H1 (cell line): ENCODE measurements at regions not wholly inside any gene's neighbourhood (a gene's known extent, or its start where the extent isn't known, plus 50 kb on each side); places are given as distances from the start of the nearest gene placed in this dataset.

ENCODE experiments used
- ATF3 ChIP-seq: IDR thresholded peaks from 2 replicates; pipeline ENCODE4 v1.6.1; 2011; ENCODE audit warnings: low read depth, mild to moderate bottlenecking, low read length; ENCODE audit not compliant: insufficient read depth
- BCL11A ChIP-seq, 2 experiments: IDR thresholded peaks; one replicate each; pipeline ENCODE4 v1.6.1; 2011; ENCODE audit warnings: low read depth in 2 of 2, low read length in 2 of 2, mild to moderate bottlenecking in 2 of 2
- CBX5 ChIP-seq: fragments of 300-800, 300-1000 bp; sonication (generic); IDR thresholded peaks from 2 replicates; pipeline ENCODE4 v1.7.1; 2016; ENCODE audit warnings: antibody characterized with exemption, low read length, low read depth
- CBX8 ChIP-seq: fragments of 300-800, 300-1000 bp; sonication (generic); IDR thresholded peaks from 2 replicates; pipeline ENCODE4 v1.7.1; 2016; ENCODE audit warnings: low read depth, low read length, borderline replicate concordance
- CHD2 ChIP-seq: IDR thresholded peaks from 2 replicates; pipeline ENCODE4 v1.6.1; 2012; ENCODE audit warnings: low read length, improper control_type of control experiment
- CHD7 ChIP-seq: fragments of 300-600 bp; sonication (generic); IDR thresholded peaks from 2 replicates; pipeline ENCODE4 v1.7.1; 2012; ENCODE audit warnings: low read length, moderate library complexity, mild to moderate bottlenecking, inconsistent platforms; ENCODE audit not compliant: insufficient replicate concordance
- EGR1 ChIP-seq: IDR thresholded peaks from 2 replicates; pipeline ENCODE4 v1.6.1; 2011; ENCODE audit warnings: low read depth, low read length, borderline replicate concordance
- EZH2 ChIP-seq: fragments of 200-600 bp; sonication (generic); IDR thresholded peaks from 2 replicates; pipeline ENCODE4 v1.7.1; 2012; ENCODE audit warnings: low read depth, mild to moderate bottlenecking, moderate library complexity, low read length, inconsistent platforms; ENCODE audit not compliant: severe bottlenecking
- GABPA ChIP-seq: IDR thresholded peaks from 2 replicates; pipeline ENCODE4 v1.6.1; 2011; ENCODE audit warnings: mild to moderate bottlenecking, low read length, moderate library complexity, borderline replicate concordance; ENCODE audit not compliant: insufficient read depth
- POU5F1 ChIP-seq: IDR thresholded peaks from 2 replicates; pipeline ENCODE4 v1.6.1; 2011; ENCODE audit warnings: low read depth, mild to moderate bottlenecking, low read length, moderate library complexity
- SP4 ChIP-seq: IDR thresholded peaks from 2 replicates; pipeline ENCODE4 v1.6.1; 2012; ENCODE audit warnings: low read length, inconsistent platforms
- TCF12 ChIP-seq: IDR thresholded peaks from 2 replicates; pipeline ENCODE4 v1.6.1; 2011; ENCODE audit warnings: low read depth, mild to moderate bottlenecking, low read length

- no peak for TF ChIP-seq CHD7
- TF ChIP-seq EGR1 = no peak
- TF ChIP-seq TCF12 = no peak
- no peak for TF ChIP-seq CHD2
- TF ChIP-seq SP4 = no peak
- TF ChIP-seq BCL11A (IDR thresholded peaks at IDR 0.05; ENCODE audit: low read depth in 2 of 2, low read length in 2 of 2) = no peak
- TF ChIP-seq ATF3 = no peak
- no peak for TF ChIP-seq GABPA
- TF ChIP-seq CBX5 = no peak
- no peak for TF ChIP-seq CBX8
- TF ChIP-seq POU5F1 = no peak
- TF ChIP-seq EZH2 = no peak
Measured at GRCh38 chr11:97956904-97957303, 1063.8 kb upstream of the CNTN5 start (continued).
